Panc1 (cell line): ENCODE measurements at regions not wholly inside any gene's neighbourhood (a gene's known extent, or its start where the extent isn't known, plus 50 kb on each side); places are given as distances from the start of the nearest gene placed in this dataset.

Experiments used
- ATAC-seq: fragments of 200-7000 bp; cut with Tn5 transposase; 2 replicates; pipeline ENCODE4 v1.9.1; 2020; ENCODE audit warnings: mild to moderate bottlenecking, moderate library complexity
- BruUV-seq: library from RNA; stranded (reverse); fragments of 400-500 nt; replicated peaks from 2 replicates; lab custom pipeline; 2021; lab: Mats Ljungman, UMichigan
- CTCF ChIA-PET: fragments of 300-600 bp; sonication (Branson Sonifier 250); formaldehyde crosslinking; loops from one replicate; lab custom pipeline; 2022; ENCODE audit warnings: antibody characterized with exemption; lab: Charles Lee
- POLR2A ChIA-PET: fragments of 300-600 bp; sonication (Branson Sonifier 250); formaldehyde crosslinking; loops from one replicate; lab custom pipeline; 2022; ENCODE audit warnings: antibody characterized with exemption; lab: Charles Lee
- DNase-seq: peaks from one replicate; pipeline ENCODE4 v3.0.0-alpha.2; 2010; ENCODE audit warnings: low read depth, low spot score
- H3K27ac ChIP-seq: 2 replicates; pipeline ENCODE4 v1.5.1; 2011; ENCODE audit warnings: mild to moderate bottlenecking, low read length, inconsistent platforms
- H3K27me3 ChIP-seq: fragments of 200-500 bp; sonication (Bioruptor generic); 2 replicates; pipeline ENCODE4 v1.6.0; 2014; ENCODE audit warnings: low read length, inconsistent platforms; ENCODE audit not compliant: control insufficient read depth, insufficient read depth
- H3K36me3 ChIP-seq: fragments of 200-500 bp; sonication (Bioruptor generic); 2 replicates; pipeline ENCODE4 v1.5.1; 2014; ENCODE audit warnings: inconsistent platforms, mild to moderate bottlenecking, low read length, moderate library complexity; ENCODE audit not compliant: control insufficient read depth, insufficient read depth
- H3K4me1 ChIP-seq: 2 replicates; pipeline ENCODE4 v1.5.1; 2011; ENCODE audit warnings: inconsistent platforms, mild to moderate bottlenecking, low read length, moderate library complexity; ENCODE audit not compliant: control insufficient read depth, insufficient read depth
- H3K4me3 ChIP-seq, 2 experiments: 2 replicates each; pipeline ENCODE4 v1.5.1; 2011 to 2012; ENCODE audit warnings: low read depth in 2 of 2, low read length in 2 of 2, mild to moderate bottlenecking in 2 of 2, inconsistent platforms in 1 of 2, moderate library complexity in 1 of 2
- H3K9me3 ChIP-seq: fragments of 200-500 bp; sonication (Bioruptor generic); 2 replicates; pipeline ENCODE4 v1.5.1; 2014; ENCODE audit warnings: low read depth, mild to moderate bottlenecking, inconsistent platforms, low read length, moderate library complexity; ENCODE audit not compliant: control insufficient read depth, insufficient read depth
- POLR2AphosphoS5 ChIP-seq: IDR thresholded peaks from 2 replicates; pipeline ENCODE4 v1.6.1; 2012; ENCODE audit warnings: mild to moderate bottlenecking, low read depth, low read length, moderate library complexity
- SIN3A ChIP-seq: IDR thresholded peaks from 2 replicates; pipeline ENCODE4 v1.6.1; 2012; ENCODE audit warnings: low read depth, mild to moderate bottlenecking, low read length, moderate library complexity, borderline replicate concordance; ENCODE audit not compliant: insufficient read depth
- TCF7L2 ChIP-seq: IDR thresholded peaks from 2 replicates; pipeline ENCODE4 v1.6.1; 2011; ENCODE audit warnings: mild to moderate bottlenecking, low read depth, low read length, inconsistent platforms
- in situ Hi-C: cut with HindIII; loops from 2 replicates; pipeline ENCODE4 v1.10.0; 2016; ENCODE audit warnings: low sequenced_read_pairs, low pct_unique_long_range_greater_than_20kb
- intact Hi-C: fragments of 100-400 bp; cut with micrococcal nuclease; formaldehyde crosslinking; loops from one replicate; pipeline ENCODE4 v1.10.0; 2022; ENCODE audit not compliant: unreplicated experiment
- TF ChIP-seq, protein P1 (sequence below), 2 experiments: IDR thresholded peaks; 2 replicates each; pipeline ENCODE4 v1.6.1; 2011 to 2012; ENCODE audit warnings: low read depth in 2 of 2, control low read depth in 1 of 2, low read length in 1 of 2, mild to moderate bottlenecking in 1 of 2, moderate library complexity in 1 of 2; ENCODE audit not compliant: insufficient read depth in 1 of 2
- TF ChIP-seq, protein P2 (sequence below): fragments of 450-650 bp; IDR thresholded peaks from 2 replicates; pipeline ENCODE4 v1.5.1; 2017; ENCODE audit warnings: mild to moderate bottlenecking

DNA sequence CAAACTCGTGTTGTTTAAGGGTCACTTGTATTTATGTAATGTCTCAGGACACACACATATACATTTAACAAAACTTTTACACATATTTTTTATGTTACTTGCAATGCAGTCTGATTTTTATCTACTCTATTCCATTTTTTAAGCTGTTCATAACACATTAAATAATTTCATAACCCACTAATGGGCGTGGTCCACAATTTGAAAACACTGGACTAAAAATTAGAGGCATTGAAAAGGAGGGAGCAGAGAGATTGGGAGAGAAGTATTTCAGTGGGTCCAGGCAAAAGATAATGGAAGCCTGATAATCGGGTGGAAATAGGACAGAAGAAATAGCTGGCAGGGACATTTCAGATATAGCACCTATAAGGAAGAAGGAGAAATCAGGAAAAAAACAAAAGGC, 597.3 kb upstream of the CLINT1 start:
- POLR2A ChIA-PET, result no interaction called here
- intact Hi-C loops (no loop called here), in situ Hi-C loops (no loop called here)
- Histone ChIP-seq H3K9me3 (no peaks in the 10 kb centered on the region), H3K27ac (no peak overlapping the region), H3K36me3 (no peaks in the 10 kb centered on the region), H3K4me3 (no peak overlapping the region), H3K27me3 (no peaks in the 10 kb centered on the region), H3K4me1 (no peaks in the 10 kb centered on the region)
- BruUV-seq, result no TSS peak
- DNase-seq, result no peak
- CTCF ChIA-PET, result no interaction called here
- no peak for TF ChIP-seq POLR2AphosphoS5
- TF ChIP-seq SIN3A, result no peak
- TF ChIP-seq, protein P1, sequence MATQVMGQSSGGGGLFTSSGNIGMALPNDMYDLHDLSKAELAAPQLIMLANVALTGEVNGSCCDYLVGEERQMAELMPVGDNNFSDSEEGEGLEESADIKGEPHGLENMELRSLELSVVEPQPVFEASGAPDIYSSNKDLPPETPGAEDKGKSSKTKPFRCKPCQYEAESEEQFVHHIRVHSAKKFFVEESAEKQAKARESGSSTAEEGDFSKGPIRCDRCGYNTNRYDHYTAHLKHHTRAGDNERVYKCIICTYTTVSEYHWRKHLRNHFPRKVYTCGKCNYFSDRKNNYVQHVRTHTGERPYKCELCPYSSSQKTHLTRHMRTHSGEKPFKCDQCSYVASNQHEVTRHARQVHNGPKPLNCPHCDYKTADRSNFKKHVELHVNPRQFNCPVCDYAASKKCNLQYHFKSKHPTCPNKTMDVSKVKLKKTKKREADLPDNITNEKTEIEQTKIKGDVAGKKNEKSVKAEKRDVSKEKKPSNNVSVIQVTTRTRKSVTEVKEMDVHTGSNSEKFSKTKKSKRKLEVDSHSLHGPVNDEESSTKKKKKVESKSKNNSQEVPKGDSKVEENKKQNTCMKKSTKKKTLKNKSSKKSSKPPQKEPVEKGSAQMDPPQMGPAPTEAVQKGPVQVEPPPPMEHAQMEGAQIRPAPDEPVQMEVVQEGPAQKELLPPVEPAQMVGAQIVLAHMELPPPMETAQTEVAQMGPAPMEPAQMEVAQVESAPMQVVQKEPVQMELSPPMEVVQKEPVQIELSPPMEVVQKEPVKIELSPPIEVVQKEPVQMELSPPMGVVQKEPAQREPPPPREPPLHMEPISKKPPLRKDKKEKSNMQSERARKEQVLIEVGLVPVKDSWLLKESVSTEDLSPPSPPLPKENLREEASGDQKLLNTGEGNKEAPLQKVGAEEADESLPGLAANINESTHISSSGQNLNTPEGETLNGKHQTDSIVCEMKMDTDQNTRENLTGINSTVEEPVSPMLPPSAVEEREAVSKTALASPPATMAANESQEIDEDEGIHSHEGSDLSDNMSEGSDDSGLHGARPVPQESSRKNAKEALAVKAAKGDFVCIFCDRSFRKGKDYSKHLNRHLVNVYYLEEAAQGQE (IDR thresholded peaks at IDR 0.05; ENCODE audit: insufficient read depth in 1 of 2, low read depth in 2 of 2, low read length in 1 of 2), result no peak
- no peak for TF ChIP-seq TCF7L2
- TF ChIP-seq, protein P2, sequence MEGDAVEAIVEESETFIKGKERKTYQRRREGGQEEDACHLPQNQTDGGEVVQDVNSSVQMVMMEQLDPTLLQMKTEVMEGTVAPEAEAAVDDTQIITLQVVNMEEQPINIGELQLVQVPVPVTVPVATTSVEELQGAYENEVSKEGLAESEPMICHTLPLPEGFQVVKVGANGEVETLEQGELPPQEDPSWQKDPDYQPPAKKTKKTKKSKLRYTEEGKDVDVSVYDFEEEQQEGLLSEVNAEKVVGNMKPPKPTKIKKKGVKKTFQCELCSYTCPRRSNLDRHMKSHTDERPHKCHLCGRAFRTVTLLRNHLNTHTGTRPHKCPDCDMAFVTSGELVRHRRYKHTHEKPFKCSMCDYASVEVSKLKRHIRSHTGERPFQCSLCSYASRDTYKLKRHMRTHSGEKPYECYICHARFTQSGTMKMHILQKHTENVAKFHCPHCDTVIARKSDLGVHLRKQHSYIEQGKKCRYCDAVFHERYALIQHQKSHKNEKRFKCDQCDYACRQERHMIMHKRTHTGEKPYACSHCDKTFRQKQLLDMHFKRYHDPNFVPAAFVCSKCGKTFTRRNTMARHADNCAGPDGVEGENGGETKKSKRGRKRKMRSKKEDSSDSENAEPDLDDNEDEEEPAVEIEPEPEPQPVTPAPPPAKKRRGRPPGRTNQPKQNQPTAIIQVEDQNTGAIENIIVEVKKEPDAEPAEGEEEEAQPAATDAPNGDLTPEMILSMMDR, result no peak
- ATAC-seq, result no peak

DNA sequence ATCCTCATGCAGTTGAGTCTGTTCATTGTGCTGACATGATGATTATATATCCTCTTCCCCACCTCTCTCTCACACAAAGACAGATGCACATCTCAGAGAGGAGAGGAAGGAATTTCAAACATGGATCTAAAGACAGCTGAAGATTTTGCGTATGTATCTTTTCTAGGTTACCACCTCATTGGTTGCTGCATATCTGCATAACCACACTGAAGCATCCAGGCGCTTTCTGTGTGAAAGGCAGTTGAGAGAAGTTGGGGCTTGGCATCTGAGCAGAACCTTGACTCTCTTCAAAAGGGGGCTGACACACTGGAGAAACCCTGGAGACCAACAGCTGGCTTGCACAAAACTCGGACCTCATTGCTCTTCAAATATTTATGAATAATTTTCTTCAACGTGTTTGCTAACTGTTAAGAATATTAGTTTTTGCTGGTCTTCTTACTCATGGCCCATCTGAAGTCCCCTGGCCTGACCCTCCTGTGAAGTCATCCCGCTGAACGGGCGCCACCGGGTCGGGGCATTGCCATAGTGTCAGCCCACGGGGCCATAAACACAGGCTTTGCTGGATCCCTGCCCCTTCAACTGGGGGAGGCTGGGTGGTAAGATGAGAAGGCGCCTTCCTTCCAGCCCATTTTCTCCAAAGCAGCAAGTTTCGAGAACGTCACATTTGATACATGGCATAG, 593.2 kb upstream of the CLINT1 start:
- H3K27ac ChIP-seq, result no peak overlapping the region
- ChIA-PET CTCF (no interaction called here), POLR2A (no interaction called here)
- intact Hi-C loops, result no loop called here
- no peaks in the 10 kb centered on the region for H3K4me1 ChIP-seq
- TF ChIP-seq, protein P2, result no peak
- no peak for TF ChIP-seq POLR2AphosphoS5
- TF ChIP-seq TCF7L2, result no peak
- TF ChIP-seq SIN3A, result no peak
- TF ChIP-seq, protein P1 (IDR thresholded peaks at IDR 0.05; ENCODE audit: insufficient read depth in 1 of 2, low read depth in 2 of 2, low read length in 1 of 2), result no peak
- no peaks in the 10 kb centered on the region for H3K9me3 ChIP-seq
- in situ Hi-C loops, result no loop called here
- no peaks in the 10 kb centered on the region for H3K27me3 ChIP-seq
- H3K36me3 ChIP-seq, result no peaks in the 10 kb centered on the region
- DNase-seq (no peak), ATAC-seq (no peak)
- H3K4me3 ChIP-seq, result no peak overlapping the region
- BruUV-seq, result no TSS peak
